ENCODE measurements at regions not wholly inside any gene's neighbourhood (a gene's known extent, or its start where the extent isn't known, plus 50 kb on each side); places are given as distances from the start of the nearest gene placed in this dataset.
"Not testable (repeated sequence)": the region's sequence is repeated elsewhere in the genome, so short reads cannot be mapped to it uniquely, and the experiment has no call there.

- no peak for DNase-seq (ENCODE audit: low spot score)
Measured at GRCh38 chr18:2223849-2224248, 347.5 kb downstream of the METTL4 start.

- no peak for DNase-seq (ENCODE audit: low spot score)
Measured at GRCh38 chr18:2236232-2236631, 335.1 kb downstream of the METTL4 start.

DNA sequence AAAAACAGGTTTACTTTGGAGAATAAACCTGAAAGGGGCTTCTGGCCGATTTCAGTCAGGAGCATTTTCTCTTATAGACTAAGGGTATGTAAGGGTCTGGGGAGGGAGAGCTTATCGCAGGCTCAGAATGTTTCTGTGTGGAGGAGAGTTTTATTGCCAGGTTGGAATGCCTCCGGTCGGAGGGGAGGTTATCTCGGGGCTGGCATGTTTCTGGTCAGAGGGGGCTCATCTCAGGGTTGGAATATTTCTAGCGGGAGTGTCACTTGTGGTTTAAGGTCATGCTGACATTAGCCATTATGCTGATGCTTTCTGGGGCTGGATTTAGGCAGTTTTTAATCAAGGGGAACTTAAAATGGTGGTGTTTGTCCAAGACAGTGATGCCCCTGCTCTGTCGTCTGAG lies 333.6 kb downstream of the METTL4 start:
- DNase-seq (ENCODE audit: low spot score) = no peak

DNA sequence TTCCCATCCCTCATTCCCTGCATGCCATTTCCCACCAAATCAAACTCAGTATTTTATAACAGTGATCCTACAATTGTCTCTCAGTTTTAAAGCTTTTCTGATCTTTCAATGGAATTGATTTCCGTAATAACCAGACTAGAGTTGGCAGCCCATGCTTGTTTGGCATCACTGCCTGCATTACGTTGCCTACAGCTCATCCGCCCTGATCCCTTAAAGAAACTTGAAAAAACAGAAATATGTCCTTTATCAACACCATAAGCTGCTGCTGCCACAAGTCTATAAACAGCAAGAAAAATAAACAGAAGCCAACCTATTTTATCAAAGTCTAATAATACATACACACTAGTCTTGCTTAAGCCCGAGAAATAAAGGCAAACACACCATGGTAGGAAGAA lies 331.0 kb downstream of the METTL4 start:
- no peak for DNase-seq (ENCODE audit: low spot score)

DNA sequence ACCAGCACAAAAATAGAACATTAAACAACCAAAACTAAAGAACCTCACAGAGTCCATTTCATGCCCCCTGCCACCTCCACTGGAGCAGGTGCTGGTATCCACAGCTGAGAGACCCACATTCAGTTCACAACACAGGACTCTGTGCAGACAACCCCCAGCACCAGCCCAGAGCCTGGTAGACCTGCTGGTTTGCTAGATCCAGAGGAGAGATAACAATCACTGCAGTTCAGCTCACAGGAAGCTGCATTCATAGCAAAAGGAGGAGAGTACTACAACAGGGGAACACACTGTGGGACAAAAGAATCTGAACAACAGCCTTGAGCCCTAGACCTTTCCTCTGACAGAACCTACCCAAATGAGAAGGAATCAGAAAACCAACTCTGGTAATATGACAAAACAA lies 326.7 kb downstream of the METTL4 start:
- DNase-seq (ENCODE audit: low spot score) = no peak

DNA sequence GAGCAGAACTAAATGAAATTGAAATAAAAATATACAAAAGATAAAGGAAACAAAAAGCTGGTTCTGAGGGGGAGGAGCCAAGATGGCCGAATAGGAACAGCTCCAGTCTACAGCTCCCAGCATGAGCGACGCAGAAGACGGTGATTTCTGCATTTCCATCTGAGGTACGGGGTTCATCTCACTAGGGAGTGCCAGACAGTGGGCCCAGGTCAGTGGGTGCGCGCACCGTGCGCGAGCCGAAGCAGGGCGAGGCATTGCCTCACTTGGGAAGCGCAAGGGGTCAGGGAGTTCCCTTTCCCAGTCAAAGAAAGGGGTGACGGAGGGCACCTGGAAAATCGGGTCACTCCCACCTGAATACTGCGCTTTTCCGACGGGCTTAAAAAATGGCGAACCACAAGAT lies 324.2 kb downstream of the METTL4 start:
- DNase-seq (ENCODE audit: low spot score) = not testable (repeated sequence)

GRCh38 chr18:2254977-2255376 lies 316.3 kb downstream of the METTL4 start:
- DNase-seq (ENCODE audit: low spot score) = no peak

GRCh38 chr18:2256577-2256976 lies 314.7 kb downstream of the METTL4 start:
- no peak for DNase-seq (ENCODE audit: low spot score)

DNA sequence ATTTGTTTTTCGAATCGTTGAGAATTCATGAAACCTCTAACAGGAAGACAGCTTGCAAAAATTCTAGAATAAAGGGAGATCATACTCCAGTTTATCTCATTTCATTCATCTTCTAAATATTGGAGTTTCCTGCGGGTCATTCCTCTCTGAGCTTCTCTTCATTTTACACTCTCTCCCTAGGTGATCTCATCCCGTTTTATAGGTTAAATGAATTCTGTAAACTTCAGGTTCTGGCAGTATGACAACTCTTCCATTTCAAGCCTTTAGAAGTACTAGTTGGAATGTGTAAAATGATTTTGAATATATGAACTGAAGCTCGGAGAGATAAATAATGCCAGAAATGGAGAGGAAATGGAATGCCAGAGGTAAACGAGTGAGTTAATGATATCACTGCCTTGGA lies 312.4 kb downstream of the METTL4 start:
- DNase-seq (ENCODE audit: low spot score) = no peak

DNA sequence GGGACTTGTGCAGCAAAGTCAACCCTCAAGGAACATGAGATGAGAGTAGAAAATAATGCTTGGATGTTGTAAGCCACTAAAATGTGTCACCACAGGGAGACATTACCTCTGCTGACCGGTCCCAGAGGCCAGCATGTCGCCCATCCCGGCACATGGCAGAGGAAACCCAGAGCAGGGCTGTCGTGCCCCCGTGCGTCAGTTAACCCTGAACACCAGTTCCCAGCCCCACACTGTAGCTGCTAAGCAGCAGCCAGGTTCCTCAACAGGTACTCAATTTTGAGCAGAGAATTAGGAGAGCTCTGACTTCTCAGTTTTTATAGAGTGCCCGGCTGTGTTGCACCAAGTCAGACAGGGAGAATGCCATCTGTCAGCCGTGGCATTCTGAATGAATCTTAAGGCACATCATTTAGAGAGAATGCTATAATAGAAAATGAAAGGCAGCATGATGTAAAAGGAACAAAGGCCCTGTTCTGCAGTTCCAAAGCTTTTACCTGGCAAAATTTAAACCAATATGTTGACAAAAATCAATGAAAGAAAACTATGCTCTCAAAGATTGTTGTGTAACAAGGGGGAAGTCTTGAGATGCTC lies 307.9 kb downstream of the METTL4 start:
- DNase-seq (ENCODE audit: low spot score) = no peak

- DNase-seq (ENCODE audit: low spot score) = no peak
Measured at GRCh38 chr18:2274613-2275012, 296.7 kb downstream of the METTL4 start.

- DNase-seq (ENCODE audit: low spot score) = no peak
Measured at GRCh38 chr18:2281086-2281485, 290.2 kb downstream of the METTL4 start.

DNA sequence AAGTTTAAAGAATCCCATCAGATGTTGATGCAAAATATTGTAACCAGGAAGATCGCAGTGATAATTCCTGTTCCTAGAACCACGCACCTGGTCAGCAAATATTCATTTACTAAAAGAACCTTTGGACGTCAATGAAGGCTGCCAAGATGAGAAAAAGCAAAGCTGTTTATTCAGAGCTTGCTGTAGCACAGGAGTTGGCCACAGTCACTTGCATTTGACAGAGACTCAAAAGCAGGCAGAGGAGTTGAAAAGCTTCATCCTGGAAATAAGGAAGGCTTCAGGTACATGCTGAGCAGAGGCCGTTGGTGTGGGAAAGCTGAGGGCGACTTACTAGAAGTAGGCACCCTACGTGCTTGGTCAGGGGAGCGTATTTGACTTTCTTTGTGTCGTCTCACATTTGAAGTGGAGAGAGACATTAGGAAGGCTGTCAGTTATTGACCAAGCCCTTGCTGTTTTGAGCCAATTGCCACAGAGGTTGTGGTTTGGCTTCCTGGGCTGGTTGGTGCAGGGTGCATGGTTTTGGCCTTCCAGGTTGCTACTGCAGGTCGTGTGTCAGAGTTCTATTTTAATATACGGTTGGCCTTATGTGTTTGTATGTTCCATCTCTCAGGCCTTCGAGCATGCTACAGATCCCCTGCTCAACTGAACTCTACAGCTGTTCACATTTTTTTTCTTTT lies 289.6 kb downstream of the METTL4 start:
- no peak for DNase-seq (ENCODE audit: low spot score)

DNA sequence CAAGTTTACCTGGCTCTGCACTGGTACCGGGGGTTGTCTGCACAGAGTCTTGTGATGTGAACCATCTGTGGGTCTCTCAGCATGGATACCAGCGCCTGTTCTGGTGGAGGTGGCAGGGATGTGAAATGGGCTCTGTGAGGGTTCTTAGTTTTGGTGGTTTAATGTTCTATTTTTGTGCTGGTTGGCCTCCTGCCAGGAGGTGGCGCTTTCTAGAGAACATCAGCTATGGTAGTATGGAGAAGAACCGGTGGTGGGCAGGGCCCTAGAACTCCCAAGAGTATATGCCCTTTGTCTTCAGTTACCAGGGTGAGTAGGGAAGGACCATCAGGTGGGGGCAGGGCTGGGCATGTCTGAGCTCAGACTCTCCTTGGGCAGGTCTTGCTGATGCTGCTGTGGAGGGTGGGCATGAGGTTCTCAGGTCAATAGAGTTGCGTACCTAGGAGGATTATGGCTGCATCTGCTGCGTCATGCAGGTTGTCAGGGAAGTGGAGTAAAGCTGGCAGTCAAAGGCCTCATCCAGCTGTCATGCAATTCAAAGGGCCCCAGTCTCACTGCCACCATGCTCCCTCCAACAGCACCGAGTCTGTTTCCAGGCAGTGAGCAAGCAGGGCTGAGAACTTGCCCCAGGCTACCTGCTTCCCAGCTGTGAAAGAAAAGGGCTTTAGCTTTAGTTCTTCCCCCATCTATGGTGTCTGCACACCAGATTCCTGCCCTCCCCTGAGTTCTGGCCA lies 278.0 kb downstream of the METTL4 start:
- DNase-seq (ENCODE audit: low spot score) = no peak

GRCh38 chr18:2301316-2301715 lies 270.0 kb downstream of the METTL4 start:
- DNase-seq (ENCODE audit: low spot score) = no peak

DNA sequence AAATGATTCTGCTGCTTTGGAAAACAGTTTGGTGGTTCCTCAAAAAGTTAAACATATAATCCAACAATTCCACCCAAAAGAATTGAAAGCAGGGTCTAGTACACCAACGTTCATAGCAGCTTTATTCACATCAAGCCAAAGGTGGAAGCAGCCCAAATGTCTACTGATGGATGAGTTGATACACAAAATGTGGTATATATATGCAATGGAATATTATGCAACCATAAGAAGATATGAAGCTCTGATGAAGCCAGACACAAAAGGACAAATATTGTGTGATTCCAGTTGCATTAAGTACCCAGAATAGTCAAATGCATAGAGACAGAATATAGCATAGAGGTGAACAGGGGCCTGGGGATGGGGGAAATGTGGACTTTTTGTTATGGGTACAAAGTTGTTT lies 269.3 kb downstream of the METTL4 start:
- no peak for DNase-seq (ENCODE audit: low spot score)

DNA sequence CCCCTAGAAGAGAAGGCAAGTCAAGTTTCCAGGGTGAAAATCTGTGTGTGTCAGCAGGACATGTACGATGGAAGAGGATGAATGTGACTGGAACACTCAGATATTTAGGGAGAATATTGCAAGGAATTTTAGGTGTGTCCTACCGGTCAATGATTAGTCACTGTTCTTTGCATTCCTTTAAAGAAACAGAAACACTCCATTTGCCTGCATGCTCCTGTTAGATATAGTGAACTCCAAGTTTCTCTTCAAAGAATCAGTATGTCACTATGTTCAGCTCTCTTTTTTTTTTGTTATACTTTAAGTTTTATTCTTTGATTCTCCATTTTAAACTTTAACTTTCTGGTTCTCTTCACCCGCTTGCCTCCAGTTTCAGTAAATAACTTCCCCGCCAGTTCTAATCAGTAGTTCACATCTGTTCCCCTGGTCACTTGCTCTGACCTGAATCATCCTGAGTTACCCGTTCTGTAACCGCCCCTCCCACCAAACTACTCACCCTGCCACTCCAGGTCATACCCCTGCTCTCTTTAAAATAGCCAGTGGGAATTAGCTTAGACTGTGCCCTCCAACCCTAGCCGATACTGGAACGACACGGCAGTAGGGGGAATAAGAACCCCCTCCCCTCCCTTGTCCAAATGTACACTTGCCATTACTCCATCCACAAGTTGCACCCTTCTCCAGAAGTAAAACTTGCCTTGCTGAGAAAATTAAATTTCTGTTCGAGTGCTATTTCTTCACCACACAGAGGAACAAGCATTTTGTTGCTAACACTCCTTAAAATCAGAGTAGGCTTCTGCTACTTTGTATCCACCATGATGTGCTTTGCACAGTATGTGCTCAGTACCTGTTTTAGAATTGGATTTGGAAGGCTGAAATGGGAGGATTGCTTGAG lies 268.4 kb downstream of the METTL4 start:
- no peak for DNase-seq (ENCODE audit: low spot score)

DNA sequence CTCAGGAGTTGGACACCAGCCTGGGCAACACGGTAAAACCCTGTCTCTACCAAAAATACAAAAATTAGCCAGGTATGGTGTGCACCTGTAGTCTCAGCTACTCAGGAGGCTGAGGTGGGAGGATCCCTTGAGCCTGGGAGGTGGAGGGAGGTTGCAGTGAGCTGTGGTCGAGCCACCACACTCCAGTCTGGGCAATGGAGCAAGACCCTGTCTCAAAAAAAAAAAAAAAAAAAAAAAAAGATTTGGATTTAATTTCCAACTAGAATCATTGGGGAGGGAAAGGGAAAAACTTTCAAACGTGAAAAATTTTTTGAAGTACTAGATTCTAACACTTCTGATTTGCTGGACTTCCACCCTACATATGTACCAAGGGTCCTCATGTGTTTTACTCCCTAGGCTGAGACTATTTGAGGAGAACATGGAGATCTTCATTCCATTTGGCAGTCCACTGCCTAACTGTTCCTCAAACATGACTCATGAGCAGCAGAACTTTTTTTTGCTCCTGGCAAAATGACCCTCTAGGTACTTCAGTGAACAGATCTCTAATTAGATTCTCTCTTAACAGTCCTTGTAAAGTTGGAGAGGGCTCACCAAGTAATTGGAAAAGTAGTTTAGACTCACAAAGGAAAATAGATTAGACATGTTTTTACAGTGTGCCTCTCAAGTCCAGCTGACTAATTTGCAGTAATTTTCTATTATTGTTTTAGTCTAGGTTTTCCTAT lies 267.6 kb downstream of the METTL4 start:
- no peak for DNase-seq (ENCODE audit: low spot score)

- DNase-seq (ENCODE audit: low spot score) = no peak
Measured at GRCh38 chr18:2304378-2305175, 266.7 kb downstream of the METTL4 start.

- no peak for DNase-seq (ENCODE audit: low spot score)
Measured at GRCh38 chr18:2306606-2307005, 264.7 kb downstream of the METTL4 start.

DNA sequence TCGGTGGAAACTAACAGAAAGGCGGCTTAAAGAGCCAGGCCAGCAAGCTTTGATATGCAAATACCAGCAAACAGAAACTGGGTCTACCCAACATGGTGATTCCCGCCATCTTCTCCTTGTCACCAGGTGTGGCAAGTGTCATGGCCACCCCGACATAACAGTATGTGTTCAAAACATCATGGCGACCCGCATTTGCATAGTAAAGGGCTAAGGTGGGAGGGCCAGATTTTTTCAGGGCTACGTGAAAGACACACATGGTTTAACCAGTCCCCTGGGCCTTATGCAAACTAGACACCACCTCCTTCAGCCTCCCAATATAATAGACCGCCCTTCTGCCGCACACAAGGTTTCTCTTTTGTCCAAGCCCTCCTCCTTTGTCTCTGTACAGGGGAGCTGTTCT lies 260.4 kb downstream of the METTL4 start:
- no peak for DNase-seq (ENCODE audit: low spot score)

All from iPS-NIHi11 (cell line).